ENCODE measurements at regions not wholly inside any gene's neighbourhood (a gene's known extent, or its start where the extent isn't known, plus 50 kb on each side); places are given as distances from the start of the nearest gene placed in this dataset.

DNA sequence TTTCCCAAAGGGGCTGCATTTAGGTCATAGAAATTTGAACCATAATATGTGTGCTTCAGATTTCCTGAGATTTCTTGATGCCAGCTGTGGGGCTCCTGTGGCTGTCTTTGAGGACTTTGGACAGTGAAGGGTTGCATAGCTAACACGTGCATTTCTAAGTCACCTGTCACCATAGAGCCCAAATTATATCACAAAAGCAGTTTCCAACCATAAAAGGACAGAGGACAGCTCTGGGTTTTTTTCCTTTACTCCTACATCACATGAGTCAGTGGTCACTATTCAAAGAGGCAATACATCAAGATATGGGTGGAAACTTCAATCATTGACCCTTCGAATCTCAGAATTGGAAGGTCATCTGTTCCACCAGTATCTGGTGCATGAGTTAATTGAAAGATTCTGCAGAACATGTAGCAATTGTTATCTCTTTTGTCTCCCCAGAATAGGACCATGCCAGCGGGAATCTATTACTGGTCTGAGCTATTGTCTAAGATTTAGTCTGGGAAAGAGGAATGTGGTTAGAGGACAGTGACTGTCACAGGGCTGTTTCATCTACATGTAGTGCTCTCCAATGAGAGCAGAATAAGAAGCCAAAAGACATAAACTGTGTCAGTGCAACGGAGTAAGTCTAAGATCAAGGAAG, 133.5 kb downstream of the AASDH start:
- H3K79me2 ChIP-seq (ENCODE audit: insufficient read depth, low read length), result no peaks in the 10 kb centered on the region
- DNase-seq (ENCODE audit: low read depth, low spot score), result no peak
- intact Hi-C loops (cut with micrococcal nuclease), result no loop called here

GRCh38 chr4:56252561-56253152, 134.6 kb downstream of the AASDH start:
- no peak for DNase-seq (ENCODE audit: low read depth, low spot score)
- Histone ChIP-seq H3K9me3 (ENCODE audit: control insufficient read depth in 1 of 2, insufficient read depth in 1 of 2, low read depth in 1 of 2, low read length in 2 of 2) (no peaks in the 10 kb centered on the region), H3K79me2 (ENCODE audit: insufficient read depth, low read length) (no peaks in the 10 kb centered on the region), H3K9ac (ENCODE audit: low read length) (no peak overlapping the region), H4K20me1 (ENCODE audit: insufficient read depth) (no peaks in the 10 kb centered on the region), H3K9me2 (ENCODE audit: insufficient read depth) (no peaks in the 10 kb centered on the region), H3K4me1 (ENCODE audit: control insufficient read depth in 1 of 2, insufficient read depth in 2 of 2, low read length in 2 of 2) (no peaks in the 10 kb centered on the region), H3K4me3 (replicated peaks in 1 of 2; ENCODE audit: low read depth in 1 of 2, low read length in 2 of 2) (no peak overlapping the region), H2AFZ (ENCODE audit: low read depth, low read length, poor library complexity, severe bottlenecking) (no peak overlapping the region), H3K36me3 (ENCODE audit: control insufficient read depth in 1 of 2, insufficient read depth in 2 of 2, low read length in 2 of 2) (no peaks in the 10 kb centered on the region), H3K4me2 (ENCODE audit: low read length) (no peak overlapping the region), H3K27me3 (ENCODE audit: insufficient read depth, low read length) (no peaks in the 10 kb centered on the region), H3K27ac (ENCODE audit: low read depth, low read length) (no peak overlapping the region)
- ChIA-PET POLR2A (no interaction called here), RAD21 (ENCODE audit: low non-redundant PET in 1 of 2, low total read pairs in 2 of 2, uncharacterized antibody in 2 of 2, unreplicated experiment in 2 of 2) (no interaction called here), CTCF (no interaction called here)
- BruUV-seq (replicated peaks), result no TSS peak
- intact Hi-C loops (cut with micrococcal nuclease), result no loop called here
- no peak for ATAC-seq
- no peak for TF ChIP-seq EGR1 (IDR thresholded peaks at IDR 0.05; ENCODE audit: low read depth)
- no peak for TF ChIP-seq CTCF (IDR thresholded peaks at IDR 0.05 in 2 of 3, conservative IDR thresholded peaks at IDR 0.05 in 1 of 3; ENCODE audit: borderline replicate concordance in 1 of 3, insufficient read depth in 1 of 3, low read depth in 2 of 3, low read length in 2 of 3)
- TF ChIP-seq CEBPB (IDR thresholded peaks at IDR 0.05; ENCODE audit: low read depth), result no peak
- no peak for TF ChIP-seq ZBTB33 (IDR thresholded peaks at IDR 0.05; ENCODE audit: extremely low read depth, insufficient replicate concordance, low read length)
- TF ChIP-seq, protein P1, sequence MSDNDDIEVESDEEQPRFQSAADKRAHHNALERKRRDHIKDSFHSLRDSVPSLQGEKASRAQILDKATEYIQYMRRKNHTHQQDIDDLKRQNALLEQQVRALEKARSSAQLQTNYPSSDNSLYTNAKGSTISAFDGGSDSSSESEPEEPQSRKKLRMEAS (IDR thresholded peaks at IDR 0.05), result no peak
- TF ChIP-seq POLR2A (IDR thresholded peaks at IDR 0.05; ENCODE audit: borderline replicate concordance, extremely low read depth, insufficient read depth, insufficient read length), result no peak
- no peak for TF ChIP-seq SRF (IDR thresholded peaks at IDR 0.05; ENCODE audit: low read depth)
- no peak for TF ChIP-seq ELF1 (IDR thresholded peaks at IDR 0.05; ENCODE audit: borderline replicate concordance, low read depth)
- TF ChIP-seq ZFX (IDR thresholded peaks at IDR 0.05), result no peak
- TF ChIP-seq JUND (IDR thresholded peaks at IDR 0.05), result no peak
- no peak for TF ChIP-seq CBX3 (IDR thresholded peaks at IDR 0.05; ENCODE audit: low read depth)
- TF ChIP-seq REST (IDR thresholded peaks at IDR 0.05; ENCODE audit: low read depth), result no peak

More for the DNA sequence above, 133.5 kb downstream of the AASDH start:
- no TSS peak for BruUV-seq (replicated peaks)
- RAD21 ChIA-PET (ENCODE audit: low non-redundant PET in 1 of 2, low total read pairs in 2 of 2, uncharacterized antibody in 2 of 2, unreplicated experiment in 2 of 2), result no interaction called here
- no peaks in the 10 kb centered on the region for H3K36me3 ChIP-seq (ENCODE audit: control insufficient read depth in 1 of 2, insufficient read depth in 2 of 2, low read length in 2 of 2)
- no peaks in the 10 kb centered on the region for H4K20me1 ChIP-seq (ENCODE audit: insufficient read depth)
- ATAC-seq, result no peak
- CTCF ChIA-PET, result no interaction called here
- H3K27me3 ChIP-seq (ENCODE audit: insufficient read depth, low read length), result no peaks in the 10 kb centered on the region
- H3K9me2 ChIP-seq (ENCODE audit: insufficient read depth), result no peaks in the 10 kb centered on the region
- no peak overlapping the region for H3K4me2 ChIP-seq (ENCODE audit: low read length)
- H3K9ac ChIP-seq (ENCODE audit: low read length), result no peak overlapping the region
- no peak overlapping the region for H3K4me3 ChIP-seq (replicated peaks in 1 of 2; ENCODE audit: low read depth in 1 of 2, low read length in 2 of 2)
- POLR2A ChIA-PET, result no interaction called here
- H3K9me3 ChIP-seq (ENCODE audit: control insufficient read depth in 1 of 2, insufficient read depth in 1 of 2, low read depth in 1 of 2, low read length in 2 of 2), result no peaks in the 10 kb centered on the region
- no peaks in the 10 kb centered on the region for H3K4me1 ChIP-seq (ENCODE audit: control insufficient read depth in 1 of 2, insufficient read depth in 2 of 2, low read length in 2 of 2)
- no peak for TF ChIP-seq SIN3A (IDR thresholded peaks at IDR 0.05; ENCODE audit: low read depth)
- H2AFZ ChIP-seq (ENCODE audit: low read depth, low read length, poor library complexity, severe bottlenecking), result no peak overlapping the region
- H3K27ac ChIP-seq (ENCODE audit: low read depth, low read length), result no peak overlapping the region

All from HCT116 (cell line).